K562 (cell line): ENCODE measurements at regions not wholly inside any gene's neighbourhood (a gene's known extent, or its start where the extent isn't known, plus 50 kb on each side); places are given as distances from the start of the nearest gene placed in this dataset.
A peak's percentile ranks its signal among the peaks of the same experiment; 100 is the strongest.

ENCODE experiments used
- ATAC-seq: fragments of 200-7000 bp; cut with Tn5 transposase; 3 replicates; pipeline ENCODE4 v1.9.1; 2020; ENCODE audit warnings: moderate library complexity
- BruUV-seq: library from RNA; stranded (reverse); fragments of 400-500 nt; replicated peaks from 2 replicates; lab custom pipeline; 2021; lab: Mats Ljungman, UMichigan
- CTCF ChIA-PET: fragments of 300-600 bp; formaldehyde crosslinking; extraction: SDS; loops from one replicate; lab custom pipeline; 2021; ENCODE audit warnings: low intra/inter-chr PET ratio; lab: Yijun Ruan, JAX
- POLR2A ChIA-PET: fragments of 300-600, 350-650 bp; sonication (Branson Sonifier 250); formaldehyde crosslinking; extraction: SDS; loops from one replicate; lab custom pipeline; 2021; ENCODE audit warnings: antibody characterized with exemption, inconsistent platforms; lab: Yijun Ruan, JAX
- DNase-seq, 4 experiments: peaks; one replicate each; pipeline versions ENCODE4 v3.0.0 to v3.0.0-alpha.2; 2011 to 2018; ENCODE audit warnings: low spot score in 3 of 4, mixed read lengths in 3 of 4; ENCODE audit errors: extremely low read depth in 1 of 4
- FAIRE-seq: peaks from 2 replicates; lab custom pipeline; 2011; peaks lifted over from hg19 to GRCh38; lab: Jason Lieb, UNC
- H2AFZ ChIP-seq: 2 replicates; pipeline ENCODE4 v1.6.0; 2011; ENCODE audit warnings: low read depth, low read length, control low read depth, inconsistent platforms
- H3K27ac ChIP-seq: fragments of 200-600 bp; 3 replicates; pipeline ENCODE4 v1.8.0; 2011; ENCODE audit warnings: low read depth, mild to moderate bottlenecking, control low read depth, inconsistent platforms, low read length, moderate library complexity, mixed read lengths; ENCODE audit errors: extremely low read depth
- H3K27me3 ChIP-seq, 2 experiments: fragments of 300-600 bp in 1 of 2; 2 replicates in 1 of 2; 3 replicates in 1 of 2; pipeline versions ENCODE4 v1.6.0 to v1.8.0; 2011; ENCODE audit warnings: inconsistent platforms in 2 of 2, low read length in 2 of 2, mild to moderate bottlenecking in 1 of 2, mixed read lengths in 1 of 2, moderate library complexity in 1 of 2; ENCODE audit not compliant: control insufficient read depth in 2 of 2, insufficient read depth in 2 of 2
- H3K36me3 ChIP-seq: fragments of 300-600 bp; 3 replicates; pipeline ENCODE4 v1.8.0; 2011; ENCODE audit warnings: mild to moderate bottlenecking, low read length, inconsistent platforms; ENCODE audit not compliant: control insufficient read depth, insufficient read depth
- H3K4me1 ChIP-seq, 2 experiments: fragments of 200-600 bp in 1 of 2; replicated peaks in 1 of 2; 2 replicates in 1 of 2; 3 replicates in 1 of 2; pipeline versions ENCODE4 v1.5.1 to v1.8.0; 2011; ENCODE audit warnings: inconsistent platforms in 2 of 2, low read length in 2 of 2, mild to moderate bottlenecking in 1 of 2, mixed read lengths in 1 of 2, moderate library complexity in 1 of 2; ENCODE audit not compliant: control insufficient read depth in 2 of 2, insufficient read depth in 2 of 2
- H3K4me2 ChIP-seq: 2 replicates; pipeline ENCODE4 v1.6.1; 2011; ENCODE audit warnings: low read length, control low read depth, inconsistent platforms, mixed read lengths; ENCODE audit not compliant: insufficient read depth
- H3K4me3 ChIP-seq: fragments of 200-600 bp; sonication (generic), shearing (Covaris generic); 2 replicates; pipeline ENCODE4 v1.5.1; 2016; ENCODE audit warnings: control low read depth, inconsistent platforms
- H3K79me2 ChIP-seq: fragments of 200-600 bp; 3 replicates; pipeline ENCODE4 v1.8.0; 2011; ENCODE audit warnings: low read length, inconsistent platforms; ENCODE audit not compliant: control insufficient read depth, insufficient read depth
- H3K9ac ChIP-seq, 2 experiments: 2 replicates each; pipeline versions ENCODE4 v1.6.0 to v1.6.1; 2011; ENCODE audit warnings: low read depth in 2 of 2, low read length in 2 of 2, control low read depth in 1 of 2, inconsistent platforms in 1 of 2, mild to moderate bottlenecking in 1 of 2, mixed read lengths in 1 of 2; ENCODE audit not compliant: insufficient read depth in 1 of 2
- H3K9me1 ChIP-seq: one replicate; pipeline ENCODE4 v1.6.0; 2011; ENCODE audit warnings: inconsistent platforms, mild to moderate bottlenecking, low read length, moderate library complexity; ENCODE audit not compliant: control insufficient read depth, insufficient read depth
- H3K9me3 ChIP-seq: replicated peaks from 2 replicates; pipeline ENCODE4 v1.5.1; 2011; ENCODE audit warnings: low read depth, low read length, inconsistent platforms; ENCODE audit not compliant: control insufficient read depth, insufficient read depth
- H4K20me1 ChIP-seq: replicated peaks from 2 replicates; pipeline ENCODE4 v1.6.1; 2011; ENCODE audit warnings: low read length, inconsistent platforms, mixed read lengths; ENCODE audit not compliant: control insufficient read depth, insufficient read depth
- ATF7 ChIP-seq: fragments of 450-650 bp; IDR thresholded peaks from 2 replicates; pipeline ENCODE4 v1.7.1; 2014; ENCODE audit warnings: mild to moderate bottlenecking, moderate library complexity
- CAMTA2 ChIP-seq: fragments of 250-450 bp; sonication (Bioruptor Pico); conservative IDR thresholded peaks from 2 replicates; pipeline ENCODE4 v1.5.1; 2022
- CEBPG ChIP-seq, 3 experiments: fragments of 200-800 bp in 1 of 3; sonication (Bioruptor generic) in 1 of 3; sonication (generic) in 1 of 3; formaldehyde crosslinking in 1 of 3; IDR thresholded peaks in 2 of 3; conservative IDR thresholded peaks in 1 of 3; 2 replicates each; pipeline versions ENCODE4 v1.6.1 to v1.8.0; 2016 to 2022; ENCODE audit warnings: missing compliant biosample characterization in 2 of 3, missing genetic modification characterization in 2 of 3, mild to moderate bottlenecking in 1 of 3, missing genetic modification reagents in 1 of 3
- HLTF ChIP-seq: fragments of 450-650 bp; IDR thresholded peaks from 2 replicates; pipeline ENCODE4 v1.6.1; 2016
- ID3 ChIP-seq, 2 experiments: fragments of 250-450 bp in 1 of 2; fragments of 450-650 bp in 1 of 2; sonication (Bioruptor Pico) in 1 of 2; IDR thresholded peaks; 2 replicates each; pipeline versions ENCODE4 v1.6.1 to v1.8.0; 2016 to 2021; ENCODE audit warnings: mild to moderate bottlenecking in 2 of 2, moderate library complexity in 2 of 2, missing compliant biosample characterization in 1 of 2, missing genetic modification characterization in 1 of 2
- NFIC ChIP-seq: fragments of 450-650 bp; IDR thresholded peaks from 2 replicates; pipeline ENCODE4 v1.6.1; 2017; ENCODE audit warnings: mild to moderate bottlenecking, inconsistent platforms
- PBX2 ChIP-seq, 2 experiments: IDR thresholded peaks in 1 of 2; conservative IDR thresholded peaks in 1 of 2; 2 replicates each; pipeline ENCODE4 v1.6.1; 2016; ENCODE audit warnings: low read depth in 2 of 2, mild to moderate bottlenecking in 1 of 2, missing compliant biosample characterization in 1 of 2, missing genetic modification characterization in 1 of 2, moderate library complexity in 1 of 2
- PTTG1 ChIP-seq: fragments of 450-650 bp; IDR thresholded peaks from 2 replicates; pipeline ENCODE4 v1.6.1; 2016; ENCODE audit warnings: low read depth, mild to moderate bottlenecking, missing genetic modification characterization, missing compliant biosample characterization
- SETDB1 ChIP-seq: IDR thresholded peaks from one replicate; pipeline ENCODE4 v1.6.1; 2012; ENCODE audit warnings: low read length, control low read depth, inconsistent platforms
- SUPT5H ChIP-seq: fragments of 450-650 bp; IDR thresholded peaks from 2 replicates; pipeline ENCODE4 v1.6.1; 2016
- ZNF146 ChIP-seq: IDR thresholded peaks from one replicate; pipeline ENCODE4 v1.6.1; 2018; ENCODE audit warnings: missing compliant biosample characterization; ENCODE audit not compliant: unreplicated experiment
- WGBS: fragments of 100-300 bp; shearing (Covaris generic); methylation state at CpG from one replicate; pipeline ENCODE4 v1.1.6; 2016; ENCODE audit warnings: low coverage, mixed read lengths; ENCODE audit not compliant: insufficient coverage; ENCODE audit errors: missing lambda C conversion rate; 5-methylcytosine and 5-hydroxymethylcytosine counted together
- in situ Hi-C: fragments of 300-500 bp; cut with MboI; formaldehyde crosslinking; loops from 4 replicates; pipeline ENCODE4 v1.15.0; 2018; ENCODE audit warnings: inconsistent platforms, mixed read lengths
- intact Hi-C: fragments of 100-400 bp; cut with micrococcal nuclease; formaldehyde crosslinking; loops from 2 replicates; pipeline ENCODE4 v1.14.2; 2022
- TF ChIP-seq, protein P1 (sequence below): fragments of 450-650 bp; IDR thresholded peaks from 2 replicates; pipeline ENCODE4 v1.6.1; 2017; ENCODE audit warnings: antibody characterized with exemption, mild to moderate bottlenecking

- H2AFZ ChIP-seq, result no peak overlapping the region
- ChIA-PET CTCF (no interaction called here), POLR2A (interaction anchor here (0.6 kb wide), 1 partner anchor 846 kb away, joined by 3 read pairs; no protein-coding TSS in a partner anchor)
- in situ Hi-C loops, result no loop called here
- no TSS peak for BruUV-seq
- H3K36me3 ChIP-seq, result no peaks in the 10 kb centered on the region
- no peak overlapping the region for H3K4me2 ChIP-seq
- intact Hi-C loops, result no loop called here
- 5% methylated on average over 5 of the region's 5 CpGs for WGBS
- H3K27me3 ChIP-seq, result no peaks in the 10 kb centered on the region; a peak in 1 of 5 replicates
- H3K27ac ChIP-seq, result no peak overlapping the region
- H3K9me3 ChIP-seq, result no peaks in the 10 kb centered on the region
- no peak overlapping the region for H3K9ac ChIP-seq
- FAIRE-seq, result peak; percentile 49
- no peaks in the 10 kb centered on the region for H3K79me2 ChIP-seq
- H4K20me1 ChIP-seq, result no peaks in the 10 kb centered on the region
- H3K4me1 ChIP-seq, result no peaks in the 10 kb centered on the region
- ATAC-seq, result no peak
- no peaks in the 10 kb centered on the region for H3K9me1 ChIP-seq
- peak in 1 of 4 experiments; percentile 13 for DNase-seq
- H3K4me3 ChIP-seq, result no peak overlapping the region
- TF ChIP-seq SUPT5H (no peak), ATF7 (no peak), ID3 (CRISPR knock-in tag; IDR thresholded peaks at IDR 0.05) (no peak), ID3 (tag; IDR thresholded peaks at IDR 0.05) (no peak), CEBPG (CRISPR knock-in tag; IDR thresholded peaks at IDR 0.05) (no peak), CEBPG (tag; conservative IDR thresholded peaks at IDR 0.05 in 1 of 2, IDR thresholded peaks at IDR 0.05 in 1 of 2) (peak; percentile 80 to 85), CAMTA2 (no peak), NFIC (peak; percentile 66), PTTG1 (tag) (no peak), PBX2 (CRISPR knock-in tag; IDR thresholded peaks at IDR 0.05; ENCODE audit: low read depth) (no peak), PBX2 (tag; conservative IDR thresholded peaks at IDR 0.05; ENCODE audit: low read depth) (peak; percentile 50; the same call in 1 of the 2 replicates), SETDB1 (no peak), ZNF146 (CRISPR knock-in tag) (no peak), HLTF (no peak)
- TF ChIP-seq, protein P1, sequence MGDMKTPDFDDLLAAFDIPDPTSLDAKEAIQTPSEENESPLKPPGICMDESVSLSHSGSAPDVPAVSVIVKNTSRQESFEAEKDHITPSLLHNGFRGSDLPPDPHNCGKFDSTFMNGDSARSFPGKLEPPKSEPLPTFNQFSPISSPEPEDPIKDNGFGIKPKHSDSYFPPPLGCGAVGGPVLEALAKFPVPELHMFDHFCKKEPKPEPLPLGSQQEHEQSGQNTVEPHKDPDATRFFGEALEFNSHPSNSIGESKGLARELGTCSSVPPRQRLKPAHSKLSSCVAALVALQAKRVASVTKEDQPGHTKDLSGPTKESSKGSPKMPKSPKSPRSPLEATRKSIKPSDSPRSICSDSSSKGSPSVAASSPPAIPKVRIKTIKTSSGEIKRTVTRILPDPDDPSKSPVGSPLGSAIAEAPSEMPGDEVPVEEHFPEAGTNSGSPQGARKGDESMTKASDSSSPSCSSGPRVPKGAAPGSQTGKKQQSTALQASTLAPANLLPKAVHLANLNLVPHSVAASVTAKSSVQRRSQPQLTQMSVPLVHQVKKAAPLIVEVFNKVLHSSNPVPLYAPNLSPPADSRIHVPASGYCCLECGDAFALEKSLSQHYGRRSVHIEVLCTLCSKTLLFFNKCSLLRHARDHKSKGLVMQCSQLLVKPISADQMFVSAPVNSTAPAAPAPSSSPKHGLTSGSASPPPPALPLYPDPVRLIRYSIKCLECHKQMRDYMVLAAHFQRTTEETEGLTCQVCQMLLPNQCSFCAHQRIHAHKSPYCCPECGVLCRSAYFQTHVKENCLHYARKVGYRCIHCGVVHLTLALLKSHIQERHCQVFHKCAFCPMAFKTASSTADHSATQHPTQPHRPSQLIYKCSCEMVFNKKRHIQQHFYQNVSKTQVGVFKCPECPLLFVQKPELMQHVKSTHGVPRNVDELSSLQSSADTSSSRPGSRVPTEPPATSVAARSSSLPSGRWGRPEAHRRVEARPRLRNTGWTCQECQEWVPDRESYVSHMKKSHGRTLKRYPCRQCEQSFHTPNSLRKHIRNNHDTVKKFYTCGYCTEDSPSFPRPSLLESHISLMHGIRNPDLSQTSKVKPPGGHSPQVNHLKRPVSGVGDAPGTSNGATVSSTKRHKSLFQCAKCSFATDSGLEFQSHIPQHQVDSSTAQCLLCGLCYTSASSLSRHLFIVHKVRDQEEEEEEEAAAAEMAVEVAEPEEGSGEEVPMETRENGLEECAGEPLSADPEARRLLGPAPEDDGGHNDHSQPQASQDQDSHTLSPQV, result no peak
These were observed 428.9 kb downstream of the TNS3 start for GRCh38 chr7:47153058-47153457.
